HepG2 (cell line): ENCODE measurements at regions not wholly inside any gene's neighbourhood (a gene's known extent, or its start where the extent isn't known, plus 50 kb on each side); places are given as distances from the start of the nearest gene placed in this dataset.

Experiments used
- ATAC-seq: fragments of 200-7000 bp; cut with Tn5 transposase; 3 replicates; pipeline ENCODE4 v1.9.1; 2020; ENCODE audit warnings: mild to moderate bottlenecking, moderate library complexity
- BruUV-seq: library from RNA; stranded (reverse); fragments of 400-500 nt; replicated peaks from 2 replicates; lab custom pipeline; 2021; lab: Mats Ljungman, UMichigan
- CTCF ChIA-PET: fragments of 300-600 bp; formaldehyde crosslinking; extraction: SDS; loops from one replicate; lab custom pipeline; 2021; ENCODE audit warnings: low total read pairs, inconsistent platforms, low intra/inter-chr PET ratio; lab: Yijun Ruan, JAX
- POLR2A ChIA-PET: fragments of 350-600 bp; sonication (Branson Sonifier 250); formaldehyde crosslinking; loops from one replicate; lab custom pipeline; 2020; ENCODE audit warnings: antibody characterized with exemption, inconsistent platforms; lab: Yijun Ruan, JAX
- DNase-seq: peaks from one replicate; pipeline ENCODE4 v3.0.0-alpha.2; 2015; ENCODE audit warnings: low spot score
- FAIRE-seq: peaks from 3 replicates; lab custom pipeline; 2011; peaks lifted over from hg19 to GRCh38; lab: Jason Lieb, UNC
- H2AFZ ChIP-seq: one replicate; pipeline ENCODE4 v1.6.1; 2011; ENCODE audit warnings: low read length, inconsistent platforms
- H3K27ac ChIP-seq: fragments of 300-600 bp; 3 replicates; pipeline ENCODE4 v1.8.0; 2011; ENCODE audit warnings: mixed run types, mild to moderate bottlenecking, mixed read lengths, low read length, inconsistent platforms; ENCODE audit not compliant: insufficient read depth; ENCODE audit errors: extremely low read length
- H3K27me3 ChIP-seq, 2 experiments: fragments of 200-600 bp in 1 of 2; 2 replicates in 1 of 2; 3 replicates in 1 of 2; pipeline versions ENCODE4 v1.6.0 to v1.8.0; 2011; ENCODE audit warnings: low read length in 2 of 2, mild to moderate bottlenecking in 2 of 2, moderate library complexity in 2 of 2, inconsistent platforms in 1 of 2; ENCODE audit not compliant: insufficient read depth in 2 of 2, control insufficient read depth in 1 of 2
- H3K36me3 ChIP-seq, 2 experiments: fragments of 200-600 bp in 1 of 2; replicated peaks in 1 of 2; 2 replicates in 1 of 2; 3 replicates in 1 of 2; pipeline versions ENCODE4 v1.5.1 to v1.8.0; 2011; ENCODE audit warnings: low read length in 2 of 2, inconsistent platforms in 1 of 2; ENCODE audit not compliant: insufficient read depth in 2 of 2, control insufficient read depth in 1 of 2
- H3K4me1 ChIP-seq: 2 replicates; pipeline ENCODE4 v1.5.1; 2012; ENCODE audit warnings: low read length, inconsistent platforms; ENCODE audit not compliant: insufficient read depth
- H3K4me2 ChIP-seq: 2 replicates; pipeline ENCODE4 v1.6.0; 2011; ENCODE audit warnings: low read depth, low read length, inconsistent platforms
- H3K4me3 ChIP-seq, 3 experiments: fragments of 200-600 bp in 1 of 3; sonication (generic), shearing (Covaris generic) in 1 of 3; replicated peaks in 1 of 3; 2 replicates each; pipeline ENCODE4 v1.5.1; 2011 to 2016; ENCODE audit warnings: low read length in 3 of 3, inconsistent platforms in 2 of 3, low read depth in 2 of 3, mild to moderate bottlenecking in 2 of 3, control low read depth in 1 of 3, mixed read lengths in 1 of 3; ENCODE audit not compliant: insufficient read depth in 1 of 3
- H3K79me2 ChIP-seq: one replicate; pipeline ENCODE4 v1.6.1; 2011; ENCODE audit warnings: low read length, inconsistent platforms; ENCODE audit not compliant: insufficient read depth
- H3K9ac ChIP-seq: 2 replicates; pipeline ENCODE4 v1.6.0; 2011; ENCODE audit warnings: mild to moderate bottlenecking, low read depth, low read length, inconsistent platforms; ENCODE audit not compliant: insufficient read depth
- H3K9me3 ChIP-seq: 2 replicates; pipeline ENCODE4 v1.5.1; 2012; ENCODE audit warnings: mild to moderate bottlenecking, low read length
- H4K20me1 ChIP-seq: 2 replicates; pipeline ENCODE4 v1.6.0; 2011; ENCODE audit warnings: inconsistent platforms, mild to moderate bottlenecking, low read length, moderate library complexity; ENCODE audit not compliant: insufficient read depth
- FIP1L1 ChIP-seq: fragments of 200-400 bp; formaldehyde crosslinking; IDR thresholded peaks from 2 replicates; pipeline ENCODE4 v1.6.1; 2018; ENCODE audit warnings: low read depth, mild to moderate bottlenecking, low read length, moderate library complexity, borderline replicate concordance; ENCODE audit not compliant: insufficient read depth
- GTF3A ChIP-seq: sonication (generic); formaldehyde crosslinking; conservative IDR thresholded peaks from 2 replicates; pipeline ENCODE4 v1.4.0; 2020; ENCODE audit warnings: mild to moderate bottlenecking, missing genetic modification reagents
- IRF2 ChIP-seq: IDR thresholded peaks from 2 replicates; pipeline ENCODE4 v1.6.1; 2018; ENCODE audit warnings: missing genetic modification reagents, missing compliant biosample characterization
- MEIS1 ChIP-seq: sonication (generic); formaldehyde crosslinking; IDR thresholded peaks from 2 replicates; pipeline ENCODE4 v1.9.0; 2021; ENCODE audit warnings: mild to moderate bottlenecking, missing genetic modification reagents, moderate library complexity, borderline replicate concordance
- NFKB2 ChIP-seq: sonication (generic); formaldehyde crosslinking; IDR thresholded peaks from 2 replicates; pipeline ENCODE4 v1.4.0; 2020; ENCODE audit warnings: missing genetic modification reagents, borderline replicate concordance
- PAWR ChIP-seq: sonication (generic); formaldehyde crosslinking; IDR thresholded peaks from 2 replicates; pipeline ENCODE4 v1.4.0; 2020; ENCODE audit warnings: missing genetic modification reagents, mild to moderate bottlenecking, borderline replicate concordance
- REL ChIP-seq: sonication (generic); formaldehyde crosslinking; conservative IDR thresholded peaks from 2 replicates; pipeline ENCODE4 v1.8.0; 2022; ENCODE audit warnings: mild to moderate bottlenecking, missing genetic modification reagents, moderate library complexity
- SAFB2 ChIP-seq: sonication (generic); formaldehyde crosslinking; IDR thresholded peaks from 2 replicates; pipeline ENCODE4 v1.5.1; 2020; ENCODE audit warnings: missing genetic modification reagents, low read depth, mild to moderate bottlenecking, borderline replicate concordance
- SALL1 ChIP-seq: sonication (generic); formaldehyde crosslinking; IDR thresholded peaks from 2 replicates; pipeline ENCODE4 v1.8.0; 2022; ENCODE audit warnings: mild to moderate bottlenecking, missing genetic modification reagents
- TBX2 ChIP-seq: sonication (generic); formaldehyde crosslinking; IDR thresholded peaks from 2 replicates; pipeline ENCODE4 v1.5.0; 2020; ENCODE audit warnings: missing genetic modification reagents, mild to moderate bottlenecking, borderline replicate concordance
- TMF1 ChIP-seq: sonication (generic); formaldehyde crosslinking; IDR thresholded peaks from 2 replicates; pipeline ENCODE4 v1.8.1; 2022; ENCODE audit warnings: low read depth, missing genetic modification reagents
- TOPORS ChIP-seq: sonication (generic); formaldehyde crosslinking; IDR thresholded peaks from 2 replicates; pipeline ENCODE4 v1.8.0; 2023; ENCODE audit warnings: mild to moderate bottlenecking, missing genetic modification reagents
- ZNF180 ChIP-seq: sonication (generic); formaldehyde crosslinking; IDR thresholded peaks from 2 replicates; pipeline ENCODE4 v1.4.0; 2020; ENCODE audit warnings: low read depth, missing genetic modification reagents, borderline replicate concordance
- ZNF205 ChIP-seq: IDR thresholded peaks from 2 replicates; pipeline ENCODE4 v1.6.1; 2018; ENCODE audit warnings: missing biosample characterization, missing genetic modification reagents
- WGBS: methylation state at CpG from one replicate; pipeline ENCODE4 v1.1.6; 2017; ENCODE audit warnings: low lambda C conversion rate; 5-methylcytosine and 5-hydroxymethylcytosine counted together
- in situ Hi-C: cut with HindIII; loops from 2 replicates; pipeline ENCODE4 v1.10.0; 2017; ENCODE audit warnings: low pct_unique_long_range_greater_than_20kb; ENCODE audit not compliant: extremely low pct_ligation_motif_present
- intact Hi-C: fragments of 100-400 bp; cut with micrococcal nuclease; formaldehyde crosslinking; loops from one replicate; pipeline ENCODE4 v1.10.0; 2022; ENCODE audit not compliant: unreplicated experiment
- TF ChIP-seq, protein P1 (sequence below): sonication (generic); formaldehyde crosslinking; conservative IDR thresholded peaks from 2 replicates; pipeline ENCODE4 v1.4.0; 2020; ENCODE audit warnings: missing genetic modification reagents

DNA sequence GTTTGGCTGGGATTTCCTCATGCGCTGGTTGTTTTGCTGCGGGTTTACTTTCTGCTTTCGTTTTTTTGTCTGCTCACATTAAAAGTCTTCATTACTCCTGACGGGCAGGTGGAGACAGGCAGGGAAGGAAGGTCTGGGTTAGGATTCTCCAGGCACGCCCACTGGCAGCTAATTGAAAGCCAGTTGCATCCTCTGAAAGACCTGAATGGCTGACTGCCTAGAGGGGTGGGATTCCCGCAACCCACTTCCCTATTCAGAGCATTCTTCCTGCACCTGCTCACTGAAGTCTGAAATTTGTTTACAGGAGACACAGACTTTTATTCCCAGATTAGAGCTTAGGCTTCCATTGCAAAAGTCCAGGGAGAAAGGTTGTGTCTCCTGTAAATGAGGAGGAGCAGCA, 172.0 kb downstream of the UQCRFS1 start:
- Histone ChIP-seq H3K9ac (no peak overlapping the region), H3K27ac (no peak overlapping the region), H2AFZ (no peak overlapping the region), H3K4me2 (no peak overlapping the region), H3K4me3 (no peak overlapping the region), H3K4me1 (no peaks in the 10 kb centered on the region), H4K20me1 (no peaks in the 10 kb centered on the region), H3K36me3 (no peaks in the 10 kb centered on the region), H3K9me3 (no peaks in the 10 kb centered on the region; the same call in 1 of the 2 replicates), H3K79me2 (no peaks in the 10 kb centered on the region), H3K27me3 (no peaks in the 10 kb centered on the region)
- WGBS = 14% methylated on average over 5 of the region's 6 CpGs
- no peak for ATAC-seq
- BruUV-seq = no TSS peak
- CTCF ChIA-PET = no interaction called here
- in situ Hi-C loops = no loop called here
- POLR2A ChIA-PET = no interaction called here
- no peak for DNase-seq
- TF ChIP-seq PAWR (CRISPR knock-in tag) = no peak
- TF ChIP-seq ZNF180 = no peak
- no peak for TF ChIP-seq TOPORS (CRISPR knock-in tag)
- TF ChIP-seq FIP1L1 = no peak
- no peak for TF ChIP-seq GTF3A (CRISPR knock-in tag)
- FAIRE-seq = no peak
- intact Hi-C loops = no loop called here

DNA sequence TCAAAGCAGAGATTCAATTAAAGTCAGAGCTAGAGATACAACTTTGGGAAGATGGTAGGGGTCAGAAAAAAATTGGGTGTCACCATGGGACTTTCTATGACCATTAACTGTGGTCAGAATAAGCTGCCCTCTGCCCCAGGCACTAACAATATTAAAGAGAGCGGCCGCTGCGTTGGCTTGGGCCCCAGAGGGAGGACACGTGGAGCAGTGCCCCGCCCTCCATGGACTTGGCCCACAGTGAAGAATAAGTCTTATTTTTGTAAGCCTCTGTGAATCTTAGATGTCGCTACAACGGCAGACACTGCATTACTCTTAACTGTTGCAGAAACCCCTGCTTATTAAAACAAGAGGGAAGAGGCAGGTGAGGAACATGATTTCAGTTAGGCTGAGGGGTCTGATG, 172.7 kb downstream of the UQCRFS1 start:
- no peaks in the 10 kb centered on the region for H3K79me2 ChIP-seq
- CTCF ChIA-PET = no interaction called here
- FAIRE-seq (no peak), DNase-seq (no peak), ATAC-seq (no peak)
- H3K27ac ChIP-seq = no peak overlapping the region
- no peak overlapping the region for H3K9ac ChIP-seq
- H2AFZ ChIP-seq = no peak overlapping the region
- H3K27me3 ChIP-seq = no peaks in the 10 kb centered on the region
- intact Hi-C loops (no loop called here), in situ Hi-C loops (no loop called here)
- H4K20me1 ChIP-seq = no peaks in the 10 kb centered on the region
- H3K4me3 ChIP-seq = no peak overlapping the region
- no TSS peak for BruUV-seq
- H3K9me3 ChIP-seq = no peaks in the 10 kb centered on the region; the same call in 1 of the 2 replicates
- no peaks in the 10 kb centered on the region for H3K4me1 ChIP-seq
- no peak overlapping the region for H3K4me2 ChIP-seq
- 13% methylated on average over 7 of the region's 7 CpGs for WGBS
- POLR2A ChIA-PET = no interaction called here
- no peaks in the 10 kb centered on the region for H3K36me3 ChIP-seq
- TF ChIP-seq ZNF205 (CRISPR knock-in tag) (no peak), REL (CRISPR knock-in tag) (no peak), SAFB2 (CRISPR knock-in tag) (no peak), TMF1 (CRISPR knock-in tag) (no peak), NFKB2 (CRISPR knock-in tag) (no peak), IRF2 (CRISPR knock-in tag) (no peak), SALL1 (CRISPR knock-in tag) (no peak), MEIS1 (CRISPR knock-in tag) (no peak), TBX2 (no peak)
- TF ChIP-seq, protein P1, sequence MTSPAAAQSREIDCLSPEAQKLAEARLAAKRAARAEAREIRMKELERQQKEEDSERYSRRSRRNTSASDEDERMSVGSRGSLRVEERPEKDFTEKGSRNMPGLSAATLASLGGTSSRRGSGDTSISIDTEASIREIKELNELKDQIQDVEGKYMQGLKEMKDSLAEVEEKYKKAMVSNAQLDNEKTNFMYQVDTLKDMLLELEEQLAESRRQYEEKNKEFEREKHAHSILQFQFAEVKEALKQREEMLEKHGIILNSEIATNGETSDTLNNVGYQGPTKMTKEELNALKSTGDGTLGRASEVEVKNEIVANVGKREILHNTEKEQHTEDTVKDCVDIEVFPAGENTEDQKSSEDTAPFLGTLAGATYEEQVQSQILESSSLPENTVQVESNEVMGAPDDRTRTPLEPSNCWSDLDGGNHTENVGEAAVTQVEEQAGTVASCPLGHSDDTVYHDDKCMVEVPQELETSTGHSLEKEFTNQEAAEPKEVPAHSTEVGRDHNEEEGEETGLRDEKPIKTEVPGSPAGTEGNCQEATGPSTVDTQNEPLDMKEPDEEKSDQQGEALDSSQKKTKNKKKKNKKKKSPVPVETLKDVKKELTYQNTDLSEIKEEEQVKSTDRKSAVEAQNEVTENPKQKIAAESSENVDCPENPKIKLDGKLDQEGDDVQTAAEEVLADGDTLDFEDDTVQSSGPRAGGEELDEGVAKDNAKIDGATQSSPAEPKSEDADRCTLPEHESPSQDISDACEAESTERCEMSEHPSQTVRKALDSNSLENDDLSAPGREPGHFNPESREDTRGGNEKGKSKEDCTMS (CRISPR knock-in tag) = no peak
